NB4 (cell line): ENCODE measurements at regions not wholly inside any gene's neighbourhood (a gene's known extent, or its start where the extent isn't known, plus 50 kb on each side); places are given as distances from the start of the nearest gene placed in this dataset.

Experiments used
- MYC ChIP-seq: IDR thresholded peaks from 2 replicates; pipeline ENCODE4 v1.6.1; 2011; ENCODE audit warnings: low read depth, low read length
- POLR2A ChIP-seq: IDR thresholded peaks from 2 replicates; pipeline ENCODE4 v1.6.1; 2011; ENCODE audit warnings: mild to moderate bottlenecking; ENCODE audit not compliant: insufficient read length; ENCODE audit errors: extremely low read depth
- TF ChIP-seq, protein P1 (sequence below): IDR thresholded peaks from one replicate; pipeline ENCODE4 v1.5.1; 2012; ENCODE audit warnings: low read depth, low read length

- TF ChIP-seq, protein P1, sequence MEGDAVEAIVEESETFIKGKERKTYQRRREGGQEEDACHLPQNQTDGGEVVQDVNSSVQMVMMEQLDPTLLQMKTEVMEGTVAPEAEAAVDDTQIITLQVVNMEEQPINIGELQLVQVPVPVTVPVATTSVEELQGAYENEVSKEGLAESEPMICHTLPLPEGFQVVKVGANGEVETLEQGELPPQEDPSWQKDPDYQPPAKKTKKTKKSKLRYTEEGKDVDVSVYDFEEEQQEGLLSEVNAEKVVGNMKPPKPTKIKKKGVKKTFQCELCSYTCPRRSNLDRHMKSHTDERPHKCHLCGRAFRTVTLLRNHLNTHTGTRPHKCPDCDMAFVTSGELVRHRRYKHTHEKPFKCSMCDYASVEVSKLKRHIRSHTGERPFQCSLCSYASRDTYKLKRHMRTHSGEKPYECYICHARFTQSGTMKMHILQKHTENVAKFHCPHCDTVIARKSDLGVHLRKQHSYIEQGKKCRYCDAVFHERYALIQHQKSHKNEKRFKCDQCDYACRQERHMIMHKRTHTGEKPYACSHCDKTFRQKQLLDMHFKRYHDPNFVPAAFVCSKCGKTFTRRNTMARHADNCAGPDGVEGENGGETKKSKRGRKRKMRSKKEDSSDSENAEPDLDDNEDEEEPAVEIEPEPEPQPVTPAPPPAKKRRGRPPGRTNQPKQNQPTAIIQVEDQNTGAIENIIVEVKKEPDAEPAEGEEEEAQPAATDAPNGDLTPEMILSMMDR = no peak
- TF ChIP-seq MYC (no peak), POLR2A (no peak)
These were observed 150.6 kb downstream of the RHOU start for GRCh38 chr1:228885845-228886244.
